ENCODE measurements at regions not wholly inside any gene's neighbourhood (a gene's known extent, or its start where the extent isn't known, plus 50 kb on each side); places are given as distances from the start of the nearest gene placed in this dataset.

DNA sequence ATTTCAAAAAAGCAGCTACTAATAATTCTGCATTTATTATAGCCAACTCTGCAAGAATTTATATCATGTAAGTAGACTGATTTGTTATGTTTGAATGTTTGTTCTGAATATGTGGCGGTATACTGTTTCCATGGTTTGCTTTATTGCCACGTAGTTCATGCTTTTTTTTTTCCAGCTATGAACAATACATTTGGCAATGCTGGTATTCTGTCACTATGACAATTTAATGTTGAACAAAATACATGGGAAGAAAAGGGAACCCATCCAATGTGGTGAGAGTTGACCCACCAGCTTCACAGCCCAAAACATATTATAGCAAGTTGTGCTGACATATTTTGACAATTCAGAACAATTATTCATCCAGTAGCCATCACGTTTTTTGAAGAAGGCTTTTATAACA lies 145.6 kb downstream of the CCDC71L start:
- BruUV-seq (replicated peaks), result no TSS peak
- TF ChIP-seq, protein P1, sequence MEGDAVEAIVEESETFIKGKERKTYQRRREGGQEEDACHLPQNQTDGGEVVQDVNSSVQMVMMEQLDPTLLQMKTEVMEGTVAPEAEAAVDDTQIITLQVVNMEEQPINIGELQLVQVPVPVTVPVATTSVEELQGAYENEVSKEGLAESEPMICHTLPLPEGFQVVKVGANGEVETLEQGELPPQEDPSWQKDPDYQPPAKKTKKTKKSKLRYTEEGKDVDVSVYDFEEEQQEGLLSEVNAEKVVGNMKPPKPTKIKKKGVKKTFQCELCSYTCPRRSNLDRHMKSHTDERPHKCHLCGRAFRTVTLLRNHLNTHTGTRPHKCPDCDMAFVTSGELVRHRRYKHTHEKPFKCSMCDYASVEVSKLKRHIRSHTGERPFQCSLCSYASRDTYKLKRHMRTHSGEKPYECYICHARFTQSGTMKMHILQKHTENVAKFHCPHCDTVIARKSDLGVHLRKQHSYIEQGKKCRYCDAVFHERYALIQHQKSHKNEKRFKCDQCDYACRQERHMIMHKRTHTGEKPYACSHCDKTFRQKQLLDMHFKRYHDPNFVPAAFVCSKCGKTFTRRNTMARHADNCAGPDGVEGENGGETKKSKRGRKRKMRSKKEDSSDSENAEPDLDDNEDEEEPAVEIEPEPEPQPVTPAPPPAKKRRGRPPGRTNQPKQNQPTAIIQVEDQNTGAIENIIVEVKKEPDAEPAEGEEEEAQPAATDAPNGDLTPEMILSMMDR (IDR thresholded peaks at IDR 0.05; ENCODE audit: unreplicated experiment), result no peak
- H3K4me3 Mint-ChIP-seq (ENCODE audit: low read depth, unreplicated experiment), result no peak overlapping the region
- intact Hi-C loops (cut with micrococcal nuclease; ENCODE audit: unreplicated experiment), result no loop called here
- no peak for DNase-seq
- peaks cover 14% of the 10 kb centered on the region for H3K27me3 Mint-ChIP-seq (ENCODE audit: unreplicated experiment)
- CTCF ChIA-PET, result no interaction called here
- H3K9me3 Mint-ChIP-seq (ENCODE audit: low read depth, unreplicated experiment), result no peaks in the 10 kb centered on the region
- H3K4me1 Mint-ChIP-seq (ENCODE audit: low read depth, unreplicated experiment), result no peaks in the 10 kb centered on the region
- no peak overlapping the region for H3K27ac Mint-ChIP-seq (ENCODE audit: unreplicated experiment)
- no peaks in the 10 kb centered on the region for H3K36me3 Mint-ChIP-seq (ENCODE audit: insufficient read depth, unreplicated experiment)

DNA sequence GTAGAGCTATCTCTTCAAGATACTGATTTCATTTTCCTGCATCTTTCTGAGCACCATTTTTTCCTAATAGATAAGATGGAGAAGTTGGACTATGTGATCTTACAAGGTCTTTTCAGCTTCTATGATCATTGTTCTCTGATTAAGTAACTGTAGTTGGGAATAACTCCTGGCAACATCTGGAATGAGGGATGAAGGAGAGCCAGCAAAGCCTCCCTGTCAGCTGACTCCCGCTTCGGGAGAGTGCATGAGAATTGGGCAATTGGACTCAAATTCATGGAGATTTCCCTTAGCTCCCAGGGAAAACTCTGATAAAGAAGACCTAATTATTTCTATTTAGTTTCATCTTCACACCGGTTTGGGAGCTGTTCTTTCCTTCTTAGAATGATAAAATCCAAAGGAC lies 146.1 kb downstream of the CCDC71L start:
- CTCF ChIA-PET, result no interaction called here
- intact Hi-C loops (cut with micrococcal nuclease; ENCODE audit: unreplicated experiment), result no loop called here
- Mint-ChIP-seq H3K4me3 (ENCODE audit: low read depth, unreplicated experiment) (no peak overlapping the region), H3K9me3 (ENCODE audit: low read depth, unreplicated experiment) (no peaks in the 10 kb centered on the region), H3K36me3 (ENCODE audit: insufficient read depth, unreplicated experiment) (no peaks in the 10 kb centered on the region), H3K4me1 (ENCODE audit: low read depth, unreplicated experiment) (no peaks in the 10 kb centered on the region), H3K27ac (ENCODE audit: unreplicated experiment) (no peak overlapping the region), H3K27me3 (ENCODE audit: unreplicated experiment) (peaks cover 14% of the 10 kb centered on the region)
- no peak for DNase-seq
- BruUV-seq (replicated peaks), result no TSS peak
- TF ChIP-seq, protein P1 (IDR thresholded peaks at IDR 0.05; ENCODE audit: unreplicated experiment), result no peak

DNA sequence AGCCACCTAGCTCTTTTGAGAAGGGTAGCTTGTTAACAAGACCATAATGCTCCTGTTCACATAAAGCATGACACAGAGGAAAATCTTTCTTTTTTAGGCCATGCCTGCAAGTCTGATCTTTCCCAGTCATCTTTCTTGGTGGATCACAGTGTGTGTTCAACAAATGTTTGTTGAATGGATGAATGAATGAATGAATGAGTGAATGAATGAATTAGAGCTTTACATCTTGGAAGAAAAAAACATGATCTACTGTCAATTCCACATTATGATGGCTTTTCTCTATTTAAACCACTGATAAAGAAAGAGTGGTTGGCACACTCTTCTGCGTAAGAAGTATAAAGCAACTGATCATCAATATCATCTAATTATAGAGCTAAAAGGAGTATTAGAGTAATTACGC lies 148.7 kb downstream of the CCDC71L start:
- CTCF ChIA-PET, result no interaction called here
- BruUV-seq (replicated peaks), result no TSS peak
- H3K9me3 Mint-ChIP-seq (ENCODE audit: low read depth, unreplicated experiment), result no peaks in the 10 kb centered on the region

DNA sequence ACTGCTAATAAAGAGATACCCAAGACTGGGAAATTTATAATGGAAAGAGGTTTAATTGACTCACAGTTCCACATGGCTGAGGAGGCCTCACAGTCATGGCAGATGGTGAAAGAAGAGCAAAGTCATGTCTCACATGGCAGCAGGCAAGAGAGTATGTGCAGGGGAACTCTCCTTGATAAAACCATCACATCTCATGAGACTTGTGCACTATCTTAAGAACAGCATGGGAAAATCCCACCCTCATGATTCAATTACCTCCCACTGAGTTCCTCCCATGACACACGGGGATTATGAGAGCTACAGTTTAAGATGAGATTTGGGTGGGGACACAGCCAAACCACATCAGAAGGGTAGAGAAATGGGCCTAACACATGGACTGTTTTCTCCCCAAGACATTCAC lies 156.3 kb downstream of the CCDC71L start:
- intact Hi-C loops (cut with micrococcal nuclease; ENCODE audit: unreplicated experiment), result no loop called here
- TF ChIP-seq, protein P1 (IDR thresholded peaks at IDR 0.05; ENCODE audit: unreplicated experiment), result no peak
- BruUV-seq (replicated peaks), result no TSS peak
- H3K27ac Mint-ChIP-seq (ENCODE audit: unreplicated experiment), result no peak overlapping the region
- CTCF ChIA-PET, result no interaction called here
- H3K4me3 Mint-ChIP-seq (ENCODE audit: low read depth, unreplicated experiment), result no peak overlapping the region
- H3K27me3 Mint-ChIP-seq (ENCODE audit: unreplicated experiment), result no peaks in the 10 kb centered on the region
- H3K4me1 Mint-ChIP-seq (ENCODE audit: low read depth, unreplicated experiment), result peaks cover 8% of the 10 kb centered on the region
- DNase-seq, result no peak
- no peaks in the 10 kb centered on the region for H3K9me3 Mint-ChIP-seq (ENCODE audit: low read depth, unreplicated experiment)
- no peaks in the 10 kb centered on the region for H3K36me3 Mint-ChIP-seq (ENCODE audit: insufficient read depth, unreplicated experiment)

More for the DNA sequence above, 148.7 kb downstream of the CCDC71L start:
- H3K4me3 Mint-ChIP-seq (ENCODE audit: low read depth, unreplicated experiment), result no peak overlapping the region
- H3K27ac Mint-ChIP-seq (ENCODE audit: unreplicated experiment), result no peak overlapping the region
- H3K36me3 Mint-ChIP-seq (ENCODE audit: insufficient read depth, unreplicated experiment), result no peaks in the 10 kb centered on the region
- DNase-seq, result no peak
- H3K27me3 Mint-ChIP-seq (ENCODE audit: unreplicated experiment), result no peaks in the 10 kb centered on the region
- intact Hi-C loops (cut with micrococcal nuclease; ENCODE audit: unreplicated experiment), result no loop called here
- TF ChIP-seq, protein P1 (IDR thresholded peaks at IDR 0.05; ENCODE audit: unreplicated experiment), result no peak
- peaks cover 2% of the 10 kb centered on the region for H3K4me1 Mint-ChIP-seq (ENCODE audit: low read depth, unreplicated experiment)

DNA sequence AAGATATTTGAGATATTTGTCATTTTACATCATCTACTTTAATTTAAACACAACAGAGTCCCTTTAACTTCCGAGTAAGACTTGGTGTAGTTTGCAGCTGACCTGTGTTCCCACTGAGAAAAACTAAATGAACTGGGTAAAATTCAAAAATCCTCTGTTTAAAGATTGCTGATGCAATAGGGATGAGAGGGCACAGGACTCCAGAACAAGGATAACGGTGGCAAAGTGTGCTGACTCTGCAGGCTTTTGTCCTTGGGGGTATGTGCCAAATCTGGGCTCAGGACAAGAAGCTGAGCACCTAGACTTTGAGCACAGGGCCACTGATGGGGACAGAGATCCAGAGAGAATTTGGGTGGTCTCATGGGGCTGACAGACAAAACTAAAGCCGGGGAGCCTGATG lies 156.8 kb downstream of the CCDC71L start:
- intact Hi-C loops (cut with micrococcal nuclease; ENCODE audit: unreplicated experiment), result no loop called here
- Mint-ChIP-seq H3K36me3 (ENCODE audit: insufficient read depth, unreplicated experiment) (no peaks in the 10 kb centered on the region), H3K27ac (ENCODE audit: unreplicated experiment) (no peak overlapping the region), H3K4me3 (ENCODE audit: low read depth, unreplicated experiment) (no peak overlapping the region), H3K27me3 (ENCODE audit: unreplicated experiment) (no peaks in the 10 kb centered on the region), H3K9me3 (ENCODE audit: low read depth, unreplicated experiment) (no peaks in the 10 kb centered on the region), H3K4me1 (ENCODE audit: low read depth, unreplicated experiment) (peaks cover 8% of the 10 kb centered on the region)
- TF ChIP-seq, protein P1 (IDR thresholded peaks at IDR 0.05; ENCODE audit: unreplicated experiment), result no peak
- DNase-seq, result no peak
- BruUV-seq (replicated peaks), result no TSS peak
- CTCF ChIA-PET, result no interaction called here

All from Calu3 (cell line).